HL-60/S4 treated with phorbol 12-myristate 13-acetate at 8.2 ng/mL for 4 days and 3 days (cell line): ENCODE measurements at regions not wholly inside any gene's neighbourhood (a gene's known extent, or its start where the extent isn't known, plus 50 kb on each side); places are given as distances from the start of the nearest gene placed in this dataset.

Source experiments
- in situ Hi-C: fragments of 300-500 bp; cut with MboI; formaldehyde crosslinking; loops from 2 replicates; pipeline ENCODE4 v1.15.0; 2022; ENCODE audit warnings: low sequenced_read_pairs

GRCh38 chr12:67928621-67929383 is 60.4 kb upstream of the IFNG-AS1 start:
- in situ Hi-C loops: loop anchor here (25.0 kb wide), 1 partner anchor 567 kb away; no protein-coding TSS in a partner anchor

DNA sequence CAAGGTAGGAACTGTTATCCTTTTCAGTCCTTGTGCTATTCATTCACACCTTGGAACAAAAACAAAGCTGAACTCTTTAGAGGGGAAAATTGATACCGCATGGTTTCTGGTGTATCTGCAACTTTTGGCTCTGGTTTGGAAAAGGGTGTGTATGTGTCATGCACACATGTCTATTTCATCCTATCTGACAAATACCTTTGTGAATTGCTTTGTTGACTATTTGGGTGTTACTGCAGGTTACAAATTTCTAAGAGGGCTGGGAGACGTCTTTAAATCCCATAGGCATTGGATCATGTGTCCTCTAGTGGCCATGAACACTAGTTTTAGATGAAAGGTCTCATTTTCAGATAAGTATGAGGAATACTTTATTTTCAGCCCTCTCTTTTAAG is 59.9 kb upstream of the IFNG-AS1 start:
- in situ Hi-C loops: loop anchor here (25.0 kb wide), 1 partner anchor 567 kb away; no protein-coding TSS in a partner anchor

- in situ Hi-C loops: loop anchor here (25.0 kb wide), 1 partner anchor 576 kb away; no protein-coding TSS in a partner anchor
Observed at GRCh38 chr12:67937822-67938221, 51.4 kb upstream of the IFNG-AS1 start.
